ENCODE measurements at regions not wholly inside any gene's neighbourhood (a gene's known extent, or its start where the extent isn't known, plus 50 kb on each side); places are given as distances from the start of the nearest gene placed in this dataset.
"Not testable (repeated sequence)": the region's sequence is repeated elsewhere in the genome, so short reads cannot be mapped to it uniquely, and the experiment has no call there.

GRCh38 chr20:43352996-43353395 is 104.7 kb upstream of the SRSF6 start:
- H3K4me3 ChIP-seq, result no peak overlapping the region
- no peak for DNase-seq (ENCODE audit: low spot score in 2 of 2)
- no peaks in the 10 kb centered on the region for H3K36me3 ChIP-seq (replicated peaks)
- H3K4me1 ChIP-seq, result no peaks in the 10 kb centered on the region
- H3K9me3 ChIP-seq, result no peaks in the 10 kb centered on the region
- H3K27me3 ChIP-seq (ENCODE audit: low read depth), result no peaks in the 10 kb centered on the region
- in situ Hi-C loops (cut with MboI; ENCODE audit: low sequenced_read_pairs), result no loop called here

- H3K9me3 ChIP-seq; H3K36me3 ChIP-seq (replicated peaks); H3K4me3 ChIP-seq; H3K4me1 ChIP-seq; in situ Hi-C loops (cut with MboI; ENCODE audit: low sequenced_read_pairs); H3K27me3 ChIP-seq (ENCODE audit: low read depth); DNase-seq (ENCODE audit: low spot score in 2 of 2): not testable (repeated sequence)
These were observed 107.0 kb upstream of the SRSF6 start for GRCh38 chr20:43350694-43351093.

DNA sequence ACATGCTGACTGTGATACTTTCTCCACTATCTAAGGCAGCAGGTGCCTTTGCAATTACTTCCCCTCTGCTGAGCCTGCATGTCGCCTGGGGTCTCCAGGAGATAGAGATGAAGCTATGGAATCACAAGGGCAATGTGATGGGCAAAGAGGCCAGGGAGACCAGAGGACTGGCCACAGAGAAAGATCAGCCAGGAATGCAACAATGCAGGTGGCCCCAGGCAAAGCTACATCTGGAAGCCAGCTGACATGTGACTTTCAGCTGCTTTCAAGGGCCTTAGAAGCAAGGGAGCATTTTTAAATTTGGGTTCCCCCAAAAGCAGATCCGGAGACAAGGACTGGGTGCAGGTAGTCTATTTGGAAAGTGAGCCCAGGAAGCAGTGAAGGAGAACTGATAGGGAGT is 107.9 kb upstream of the SRSF6 start:
- in situ Hi-C loops (cut with MboI; ENCODE audit: low sequenced_read_pairs), result no loop called here
- Histone ChIP-seq H3K36me3 (replicated peaks) (no peaks in the 10 kb centered on the region), H3K4me1 (no peaks in the 10 kb centered on the region), H3K4me3 (no peak overlapping the region), H3K27me3 (ENCODE audit: low read depth) (no peaks in the 10 kb centered on the region), H3K9me3 (no peaks in the 10 kb centered on the region)
- DNase-seq (ENCODE audit: low spot score in 2 of 2), result no peak

- H3K4me3 ChIP-seq; DNase-seq (ENCODE audit: low spot score in 2 of 2); H3K27me3 ChIP-seq (ENCODE audit: low read depth); H3K36me3 ChIP-seq (replicated peaks); H3K9me3 ChIP-seq; in situ Hi-C loops (cut with MboI; ENCODE audit: low sequenced_read_pairs); H3K4me1 ChIP-seq: not testable (repeated sequence)
These were observed 109.9 kb upstream of the SRSF6 start for GRCh38 chr20:43347839-43348238.

- Histone ChIP-seq H3K9me3 (no peaks in the 10 kb centered on the region), H3K4me3 (no peak overlapping the region), H3K4me1 (no peaks in the 10 kb centered on the region), H3K27me3 (ENCODE audit: low read depth) (no peaks in the 10 kb centered on the region), H3K36me3 (replicated peaks) (no peaks in the 10 kb centered on the region)
- in situ Hi-C loops (cut with MboI; ENCODE audit: low sequenced_read_pairs), result no loop called here
- DNase-seq (ENCODE audit: low spot score in 2 of 2), result no peak
These were observed 112.0 kb upstream of the SRSF6 start for GRCh38 chr20:43345676-43346075.

DNA sequence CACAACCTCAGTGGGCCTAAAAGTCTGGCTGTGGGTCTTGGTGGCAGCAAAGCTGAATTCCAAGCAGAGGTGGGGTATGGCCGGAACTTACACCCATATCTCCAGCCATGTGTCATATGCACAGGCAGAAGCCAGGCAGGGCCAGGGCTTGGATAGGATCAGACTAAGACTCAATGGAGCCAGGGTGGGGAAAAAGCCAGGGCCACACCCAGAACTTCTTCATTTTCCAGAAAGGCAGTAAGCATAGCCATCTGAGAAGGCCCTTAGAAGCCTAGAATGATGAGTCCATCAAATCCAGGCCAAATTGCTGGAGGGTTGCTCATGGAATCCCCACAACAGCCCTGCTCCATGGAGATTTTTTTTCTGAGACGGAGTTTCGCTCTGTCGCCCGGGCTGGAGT is 116.2 kb upstream of the SRSF6 start:
- DNase-seq (ENCODE audit: low spot score in 2 of 2), result no peak
- Histone ChIP-seq H3K36me3 (replicated peaks) (no peaks in the 10 kb centered on the region), H3K27me3 (ENCODE audit: low read depth) (no peaks in the 10 kb centered on the region), H3K4me1 (no peaks in the 10 kb centered on the region), H3K9me3 (no peaks in the 10 kb centered on the region), H3K4me3 (no peak overlapping the region)
- in situ Hi-C loops (cut with MboI; ENCODE audit: low sequenced_read_pairs), result no loop called here

- in situ Hi-C loops (cut with MboI; ENCODE audit: low sequenced_read_pairs), result no loop called here
- no peaks in the 10 kb centered on the region for H3K9me3 ChIP-seq
- no peaks in the 10 kb centered on the region for H3K4me1 ChIP-seq
- DNase-seq (ENCODE audit: low spot score in 2 of 2), result no peak
- H3K27me3 ChIP-seq (ENCODE audit: low read depth), result no peaks in the 10 kb centered on the region
- H3K4me3 ChIP-seq, result no peak overlapping the region
- H3K36me3 ChIP-seq (replicated peaks), result no peaks in the 10 kb centered on the region
These were observed 120.7 kb upstream of the SRSF6 start for GRCh38 chr20:43337036-43337435.

GRCh38 chr20:43334080-43334479 is 123.6 kb upstream of the SRSF6 start:
- no peak for DNase-seq (ENCODE audit: low spot score in 2 of 2)
- H3K9me3 ChIP-seq, result no peaks in the 10 kb centered on the region
- H3K27me3 ChIP-seq (ENCODE audit: low read depth), result no peaks in the 10 kb centered on the region
- no peaks in the 10 kb centered on the region for H3K4me1 ChIP-seq
- in situ Hi-C loops (cut with MboI; ENCODE audit: low sequenced_read_pairs), result no loop called here
- no peaks in the 10 kb centered on the region for H3K36me3 ChIP-seq (replicated peaks)
- no peak overlapping the region for H3K4me3 ChIP-seq

DNA sequence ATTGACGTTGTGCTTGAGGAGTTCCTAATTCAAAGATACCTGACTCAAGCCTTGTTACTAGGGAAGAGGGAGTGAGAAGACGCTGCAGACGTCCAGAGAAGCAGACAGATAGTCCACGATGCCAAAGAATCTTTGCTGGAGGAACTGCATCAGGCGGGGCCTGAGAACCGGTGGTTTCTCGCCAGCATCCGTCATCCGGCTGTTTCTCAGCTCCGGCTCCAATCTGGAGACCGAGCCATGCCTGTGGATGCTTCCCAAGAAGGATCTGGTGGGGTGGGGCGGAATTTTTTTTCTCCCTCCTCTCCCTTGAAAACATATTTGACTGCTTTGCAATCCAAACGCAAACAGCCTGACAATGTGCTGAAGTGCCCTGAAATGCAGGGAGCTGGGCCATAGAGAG is 125.8 kb upstream of the SRSF6 start:
- no peaks in the 10 kb centered on the region for H3K27me3 ChIP-seq (ENCODE audit: low read depth)
- no peaks in the 10 kb centered on the region for H3K4me1 ChIP-seq
- H3K9me3 ChIP-seq, result no peaks in the 10 kb centered on the region
- in situ Hi-C loops (cut with MboI; ENCODE audit: low sequenced_read_pairs), result no loop called here
- DNase-seq (ENCODE audit: low spot score in 2 of 2), result no peak
- H3K36me3 ChIP-seq (replicated peaks), result no peaks in the 10 kb centered on the region
- H3K4me3 ChIP-seq, result no peak overlapping the region

DNA sequence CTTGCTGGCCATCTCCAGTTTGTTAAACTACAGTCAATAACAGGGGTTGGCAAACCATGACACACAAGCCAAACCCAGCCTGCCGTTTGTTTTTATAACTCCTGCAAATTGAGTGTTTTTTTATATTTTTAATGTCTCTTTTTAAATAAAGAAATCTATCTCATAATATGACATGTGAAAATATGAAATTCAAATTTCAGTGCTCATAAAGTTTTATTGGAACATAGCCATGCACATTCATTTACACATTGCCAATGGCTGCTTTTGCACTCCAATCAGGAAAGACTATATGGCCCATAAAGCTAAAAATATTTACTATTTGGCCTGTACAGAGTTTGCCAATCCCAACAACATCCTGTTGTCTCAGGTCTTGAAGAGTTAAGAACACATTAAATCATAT is 129.0 kb upstream of the SRSF6 start:
- in situ Hi-C loops (cut with MboI; ENCODE audit: low sequenced_read_pairs), result no loop called here
- no peaks in the 10 kb centered on the region for H3K27me3 ChIP-seq (ENCODE audit: low read depth)

DNA sequence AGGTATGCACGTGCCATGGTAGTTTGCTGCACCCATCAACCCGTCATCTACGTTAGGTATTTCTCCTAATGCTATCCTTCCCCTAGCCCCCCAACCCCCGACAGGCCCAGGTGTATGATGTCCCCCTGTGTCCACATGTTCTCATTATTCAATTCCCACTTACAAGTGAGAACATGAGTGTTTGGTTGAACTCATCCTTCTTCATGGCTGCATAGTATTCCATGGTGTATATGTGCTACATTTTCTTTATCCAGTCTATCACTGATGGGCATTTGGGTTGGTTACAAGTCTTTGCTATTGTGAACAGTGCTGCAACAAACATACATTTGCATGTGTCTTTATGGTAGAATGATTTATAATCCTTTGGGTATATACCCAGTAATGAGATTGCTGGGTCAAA is 130.5 kb upstream of the SRSF6 start:
- H3K36me3 ChIP-seq (replicated peaks); H3K9me3 ChIP-seq; H3K27me3 ChIP-seq (ENCODE audit: low read depth); H3K4me3 ChIP-seq; H3K4me1 ChIP-seq; in situ Hi-C loops (cut with MboI; ENCODE audit: low sequenced_read_pairs); DNase-seq (ENCODE audit: low spot score in 2 of 2): not testable (repeated sequence)

More for the DNA sequence above, 129.0 kb upstream of the SRSF6 start:
- Histone ChIP-seq H3K9me3 (no peaks in the 10 kb centered on the region), H3K36me3 (replicated peaks) (no peaks in the 10 kb centered on the region), H3K4me3 (no peak overlapping the region), H3K4me1 (no peaks in the 10 kb centered on the region)
- no peak for DNase-seq (ENCODE audit: low spot score in 2 of 2)

DNA sequence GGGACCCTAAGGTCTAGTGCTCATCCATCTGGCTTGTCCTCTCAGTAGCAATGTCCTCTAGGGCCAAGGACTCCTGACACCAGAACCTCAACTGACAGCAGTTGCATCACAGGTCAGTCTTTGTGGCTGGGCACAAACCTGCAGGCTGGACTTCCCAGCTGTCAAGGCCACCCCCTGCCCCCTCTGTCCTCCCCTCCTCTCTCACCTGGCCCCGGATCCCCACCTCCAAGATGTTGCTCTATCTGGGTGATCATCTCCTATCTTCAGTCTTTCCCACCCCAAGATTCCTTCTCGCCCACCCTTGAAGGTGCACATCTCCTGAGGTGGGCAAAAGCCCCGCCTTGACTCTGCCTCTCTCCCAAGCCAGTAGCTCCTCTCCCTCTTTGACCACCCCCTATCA is 131.8 kb upstream of the SRSF6 start:
- DNase-seq (ENCODE audit: low spot score in 2 of 2), result no peak
- H3K4me3 ChIP-seq, result no peak overlapping the region
- no peaks in the 10 kb centered on the region for H3K36me3 ChIP-seq (replicated peaks)
- H3K9me3 ChIP-seq, result no peaks in the 10 kb centered on the region
- no peaks in the 10 kb centered on the region for H3K27me3 ChIP-seq (ENCODE audit: low read depth)
- in situ Hi-C loops (cut with MboI; ENCODE audit: low sequenced_read_pairs), result no loop called here
- no peaks in the 10 kb centered on the region for H3K4me1 ChIP-seq

DNA sequence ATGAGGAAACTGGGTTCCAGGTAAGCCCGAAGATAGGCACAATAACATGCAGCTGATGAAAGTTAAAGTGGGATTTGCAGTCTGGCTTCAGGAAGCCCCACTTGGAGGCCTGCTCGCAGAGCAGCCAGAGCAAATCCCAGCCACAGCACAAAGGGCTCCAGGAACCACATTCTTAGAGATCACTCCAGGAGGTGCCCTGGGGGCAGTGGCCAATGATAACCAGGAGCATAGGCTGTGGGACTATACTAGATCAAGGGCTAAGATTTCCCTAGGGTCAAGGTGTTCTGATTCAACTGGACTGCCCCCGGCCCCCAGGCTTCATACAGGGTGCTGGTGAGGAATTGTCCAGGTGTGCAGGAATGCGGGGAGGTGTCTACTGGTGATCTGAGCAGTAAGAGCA is 133.9 kb upstream of the PTPRT start:
- in situ Hi-C loops (cut with MboI; ENCODE audit: low sequenced_read_pairs), result no loop called here
- Histone ChIP-seq H3K4me1 (no peaks in the 10 kb centered on the region), H3K4me3 (no peak overlapping the region), H3K27me3 (ENCODE audit: low read depth) (no peaks in the 10 kb centered on the region), H3K36me3 (replicated peaks) (no peaks in the 10 kb centered on the region), H3K9me3 (no peaks in the 10 kb centered on the region)
- DNase-seq (ENCODE audit: low spot score in 2 of 2), result no peak

- H3K4me1 ChIP-seq, result no peaks in the 10 kb centered on the region
- H3K36me3 ChIP-seq (replicated peaks), result no peaks in the 10 kb centered on the region
- no peak overlapping the region for H3K4me3 ChIP-seq
- no peaks in the 10 kb centered on the region for H3K9me3 ChIP-seq
- in situ Hi-C loops (cut with MboI; ENCODE audit: low sequenced_read_pairs), result no loop called here
- no peak for DNase-seq (ENCODE audit: low spot score in 2 of 2)
- H3K27me3 ChIP-seq (ENCODE audit: low read depth), result no peaks in the 10 kb centered on the region
These were observed 133.1 kb upstream of the PTPRT start for GRCh38 chr20:43322851-43323250.

GRCh38 chr20:43320536-43320935 is 130.8 kb upstream of the PTPRT start:
- H3K36me3 ChIP-seq (replicated peaks), result no peaks in the 10 kb centered on the region
- DNase-seq (ENCODE audit: low spot score in 2 of 2), result no peak
- no peaks in the 10 kb centered on the region for H3K4me1 ChIP-seq
- H3K4me3 ChIP-seq, result no peak overlapping the region
- no peaks in the 10 kb centered on the region for H3K27me3 ChIP-seq (ENCODE audit: low read depth)
- H3K9me3 ChIP-seq, result no peaks in the 10 kb centered on the region
- in situ Hi-C loops (cut with MboI; ENCODE audit: low sequenced_read_pairs), result no loop called here
